ELR (cell line): ENCODE measurements at regions not wholly inside any gene's neighbourhood (a gene's known extent, or its start where the extent isn't known, plus 50 kb on each side); places are given as distances from the start of the nearest gene placed in this dataset.
"Not testable (repeated sequence)": the region's sequence is repeated elsewhere in the genome, so short reads cannot be mapped to it uniquely, and the experiment has no call there.

Experiments used
- DNase-seq: peaks from one replicate; pipeline ENCODE4 v3.0.0-alpha.2; 2015; ENCODE audit warnings: low read depth

GRCh38 chr13:37997641-37998040, 128.1 kb upstream of the TRPC4 start:
- DNase-seq: no peak

GRCh38 chr13:37995092-37995491, 125.5 kb upstream of the TRPC4 start:
- DNase-seq: peak; percentile 4

GRCh38 chr13:37986811-37987210, 117.2 kb upstream of the TRPC4 start:
- no peak for DNase-seq

GRCh38 chr13:37985281-37985680, 115.7 kb upstream of the TRPC4 start:
- no peak for DNase-seq

GRCh38 chr13:37984357-37984756, 114.8 kb upstream of the TRPC4 start:
- DNase-seq: peak; percentile 15

- no peak for DNase-seq
Measured at GRCh38 chr13:37981932-37982331, 112.4 kb upstream of the TRPC4 start.

- DNase-seq: no peak
Measured at GRCh38 chr13:37978680-37979079, 109.1 kb upstream of the TRPC4 start.

- no peak for DNase-seq
Measured at GRCh38 chr13:37968555-37968954, 99.0 kb upstream of the TRPC4 start.

GRCh38 chr13:37966266-37966665, 96.7 kb upstream of the TRPC4 start:
- no peak for DNase-seq

GRCh38 chr13:37960427-37960826, 90.9 kb upstream of the TRPC4 start:
- DNase-seq: peak; percentile 19

- no peak for DNase-seq
Measured at GRCh38 chr13:37959284-37959683, 89.7 kb upstream of the TRPC4 start.

GRCh38 chr13:37956536-37956935, 87.0 kb upstream of the TRPC4 start:
- DNase-seq: no peak

GRCh38 chr13:37954597-37954996, 85.0 kb upstream of the TRPC4 start:
- not testable (repeated sequence) for DNase-seq

GRCh38 chr13:37954191-37954590, 84.6 kb upstream of the TRPC4 start:
- no peak for DNase-seq

GRCh38 chr13:37953696-37954095, 84.1 kb upstream of the TRPC4 start:
- no peak for DNase-seq

- DNase-seq: no peak
Measured at GRCh38 chr13:37950016-37950415, 80.4 kb upstream of the TRPC4 start.

- DNase-seq: no peak
Measured at GRCh38 chr13:37947419-37948140, 78.0 kb upstream of the TRPC4 start.

GRCh38 chr13:37945651-37946575, 76.3 kb upstream of the TRPC4 start:
- DNase-seq: no peak

GRCh38 chr13:37944869-37945442, 75.4 kb upstream of the TRPC4 start:
- DNase-seq: no peak

- no peak for DNase-seq
Measured at GRCh38 chr13:37944081-37944868, 74.7 kb upstream of the TRPC4 start.

GRCh38 chr13:37942929-37943328, 73.4 kb upstream of the TRPC4 start:
- DNase-seq: no peak
